ENCODE measurements at regions not wholly inside any gene's neighbourhood (a gene's known extent, or its start where the extent isn't known, plus 50 kb on each side); places are given as distances from the start of the nearest gene placed in this dataset.

- no peak for TF ChIP-seq CHD1 (IDR thresholded peaks at IDR 0.05; ENCODE audit: low read depth, low read length)
- no peak for TF ChIP-seq FOS (IDR thresholded peaks at IDR 0.05; ENCODE audit: borderline replicate concordance, extremely low read depth, insufficient read length)
- no peak for TF ChIP-seq IRF4 (IDR thresholded peaks at IDR 0.05; ENCODE audit: low read depth, low read length)
- TF ChIP-seq POLR2A (IDR thresholded peaks at IDR 0.05; ENCODE audit: low read depth, low read length): no peak
- no peak for TF ChIP-seq BCL3 (IDR thresholded peaks at IDR 0.05; ENCODE audit: borderline replicate concordance, insufficient read depth, low read depth, low read length, poor library complexity, severe bottlenecking)
Measured at GRCh38 chr20:16944745-16945144, 196.6 kb downstream of the OTOR start (continued).

GRCh38 chr20:16945619-16946018 lies 197.5 kb downstream of the OTOR start:
- intact Hi-C loops (cut with micrococcal nuclease; ENCODE audit: unreplicated experiment) (no loop called here), in situ Hi-C loops (cut with MboI) (no loop called here)
- no peak overlapping the region for H3K4me3 ChIP-seq
- ChIA-PET CTCF (no interaction called here), RAD21 (ENCODE audit: unreplicated experiment) (no interaction called here), POLR2A (no interaction called here), SMC1A (ENCODE audit: uncharacterized antibody, unreplicated experiment) (no interaction called here)
- no peak for TF ChIP-seq PBX3 (IDR thresholded peaks at IDR 0.05; ENCODE audit: insufficient replicate concordance, low read depth, low read length)
- TF ChIP-seq CBFB (IDR thresholded peaks at IDR 0.05; ENCODE audit: low read depth): no peak
- no peak for TF ChIP-seq SP1 (IDR thresholded peaks at IDR 0.05; ENCODE audit: low read depth, low read length)
- no peak for TF ChIP-seq RUNX3 (IDR thresholded peaks at IDR 0.05; ENCODE audit: low read length)
- TF ChIP-seq CUX1 (IDR thresholded peaks at IDR 0.05; ENCODE audit: insufficient replicate concordance, low read depth, low read length): no peak
- TF ChIP-seq MTA2 (IDR thresholded peaks at IDR 0.05; ENCODE audit: low read depth): no peak
- no peak for TF ChIP-seq HDAC2 (IDR thresholded peaks at IDR 0.05)
- no peak for TF ChIP-seq NFIC (IDR thresholded peaks at IDR 0.05; ENCODE audit: low read depth, low read length)
- TF ChIP-seq MEF2B (IDR thresholded peaks at IDR 0.05; ENCODE audit: partially characterized antibody, poor library complexity, severe bottlenecking): no peak
- TF ChIP-seq RB1 (IDR thresholded peaks at IDR 0.05; ENCODE audit: borderline replicate concordance): no peak
- BruUV-seq (replicated peaks): no TSS peak
- no peak overlapping the region for H3K27ac ChIP-seq (ENCODE audit: control insufficient read depth, insufficient read depth)
- H3K36me3 ChIP-seq (ENCODE audit: control insufficient read depth in 2 of 2, insufficient read depth in 2 of 2, low read length in 1 of 2): no peaks in the 10 kb centered on the region
- no peak overlapping the region for H3K9ac ChIP-seq (ENCODE audit: control insufficient read depth, insufficient read depth, low read length)
- ATAC-seq (no peak), DNase-seq (ENCODE audit: low read depth, low spot score) (no peak), FAIRE-seq (no peak)
- no peak overlapping the region for H3K4me2 ChIP-seq (ENCODE audit: control insufficient read depth, insufficient read depth)
- H4K20me1 ChIP-seq (ENCODE audit: control insufficient read depth, insufficient read depth): no peaks in the 10 kb centered on the region
- no peaks in the 10 kb centered on the region for H3K27me3 ChIP-seq (replicated peaks in 1 of 2; ENCODE audit: control insufficient read depth in 2 of 2, insufficient read depth in 2 of 2, low read length in 1 of 2)
- H3K9me3 ChIP-seq (replicated peaks; ENCODE audit: control insufficient read depth, insufficient read depth, low read length): no peaks in the 10 kb centered on the region
- H3K79me2 ChIP-seq (ENCODE audit: control insufficient read depth, insufficient read depth, low read length): no peaks in the 10 kb centered on the region
- no peak overlapping the region for H2AFZ ChIP-seq (ENCODE audit: control insufficient read depth, low read depth, low read length)
- no peaks in the 10 kb centered on the region for H3K4me1 ChIP-seq (ENCODE audit: control insufficient read depth, insufficient read depth, low read length)
